Tibial artery (tissue), 4 donors: ENCODE measurements at regions not wholly inside any gene's neighbourhood (a gene's known extent, or its start where the extent isn't known, plus 50 kb on each side); places are given as distances from the start of the nearest gene placed in this dataset.
"Not testable (repeated sequence)": the region's sequence is repeated elsewhere in the genome, so short reads cannot be mapped to it uniquely, and the experiment has no call there.

Source experiments
- DNase-seq, 2 donors: peaks; one replicate each; pipeline ENCODE4 v3.0.0-alpha.2; 2019
- H3K27ac ChIP-seq, 2 donors: fragments of 200-600 bp; sonication (generic) in 1 of 2; 1 replicate in 1 of 2; 2 replicates in 1 of 2; pipeline ENCODE4 v1.5.1; 2018 to 2019; ENCODE audit warnings: mild to moderate bottlenecking in 1 of 2
- H3K27me3 ChIP-seq, 2 donors: fragments of 200-600 bp; sonication (generic) in 1 of 2; one replicate each; pipeline versions ENCODE4 v1.5.1 to v1.6.0; 2016 to 2019
- H3K36me3 ChIP-seq, 3 donors: fragments of 200-600 bp; sonication (generic) in 2 of 3; one replicate each; pipeline ENCODE4 v1.5.1; 2016 to 2019; ENCODE audit warnings: mild to moderate bottlenecking in 2 of 3
- H3K4me1 ChIP-seq, 4 donors: fragments of 200-600 bp; sonication (generic) in 2 of 4; 1 replicate in 3 of 4; 2 replicates in 1 of 4; pipeline ENCODE4 v1.5.1; 2016 to 2019
- H3K4me3 ChIP-seq, 2 donors: fragments of 200-600 bp; sonication (generic) in 1 of 2; 1 replicate in 1 of 2; 2 replicates in 1 of 2; pipeline ENCODE4 v1.5.1; 2018 to 2019; ENCODE audit warnings: mild to moderate bottlenecking in 2 of 2
- H3K9me3 ChIP-seq, 3 donors: fragments of 200-600 bp; sonication (generic) in 1 of 3; one replicate each; pipeline ENCODE4 v1.5.1; 2016 to 2019
- CTCF ChIP-seq, 2 experiments: fragments of 200-600 bp in 1 of 2; fragments of 450-650 bp in 1 of 2; IDR thresholded peaks; one replicate each; pipeline ENCODE4 v1.5.1; 2017 to 2019; ENCODE audit warnings: antibody characterized with exemption in 2 of 2, mild to moderate bottlenecking in 1 of 2, moderate library complexity in 1 of 2
- intact Hi-C: fragments of 100-400 bp; cut with DNase I; formaldehyde crosslinking; loops from one replicate; pipeline ENCODE4 v1.15.0; 2023; ENCODE audit warnings: low total_unique reads

- DNase-seq = no peak
- Histone ChIP-seq H3K36me3 (no peaks in the 10 kb centered on the region), H3K27ac (no peak overlapping the region), H3K4me3 (no peak overlapping the region), H3K4me1 (peaks cover 0 to 6% (median 5%) of the 10 kb centered on the region in 4 donors), H3K27me3 (no peaks in the 10 kb centered on the region), H3K9me3 (no peaks in the 10 kb centered on the region)
- intact Hi-C loops = no loop called here
- TF ChIP-seq CTCF (IDR thresholded peaks at IDR 0.05) = no peak
Measured at GRCh38 chr10:21368022-21368582, 157.4 kb downstream of the SKIDA1 start.

- H3K4me1 ChIP-seq, H3K27me3 ChIP-seq, DNase-seq, intact Hi-C loops, H3K9me3 ChIP-seq, H3K36me3 ChIP-seq, H3K27ac ChIP-seq, H3K4me3 ChIP-seq: not testable (repeated sequence)
Measured at GRCh38 chr10:21366108-21366507, 159.4 kb downstream of the SKIDA1 start.

- no peak for TF ChIP-seq CTCF (IDR thresholded peaks at IDR 0.05)
- H3K36me3 ChIP-seq = no peaks in the 10 kb centered on the region
- intact Hi-C loops = no loop called here
- H3K9me3 ChIP-seq = no peaks in the 10 kb centered on the region
- H3K27me3 ChIP-seq = no peaks in the 10 kb centered on the region
- H3K4me3 ChIP-seq = no peak overlapping the region
- no peak for DNase-seq
- H3K27ac ChIP-seq = no peak overlapping the region
- peaks cover 0 to 4% (median 2%) of the 10 kb centered on the region in 4 donors for H3K4me1 ChIP-seq
Measured at GRCh38 chr10:21364196-21365114, 161.0 kb downstream of the SKIDA1 start.

GRCh38 chr10:21363731-21364104 lies 161.8 kb downstream of the SKIDA1 start:
- TF ChIP-seq CTCF (IDR thresholded peaks at IDR 0.05) = no peak

GRCh38 chr10:21363092-21363730 lies 162.3 kb downstream of the SKIDA1 start:
- intact Hi-C loops = no loop called here
- H3K4me1 ChIP-seq = peaks cover 0 to 4% (median 2%) of the 10 kb centered on the region in 4 donors
- no peaks in the 10 kb centered on the region for H3K27me3 ChIP-seq
- no peaks in the 10 kb centered on the region for H3K9me3 ChIP-seq
- no peak for DNase-seq
- H3K36me3 ChIP-seq = no peaks in the 10 kb centered on the region
- no peak for TF ChIP-seq CTCF (IDR thresholded peaks at IDR 0.05)
- no peak overlapping the region for H3K27ac ChIP-seq
- H3K4me3 ChIP-seq = no peak overlapping the region

More at GRCh38 chr10:21363731-21364104, 161.8 kb downstream of the SKIDA1 start:
- DNase-seq = no peak
- Histone ChIP-seq H3K36me3 (no peaks in the 10 kb centered on the region), H3K4me1 (peaks cover 0 to 4% (median 2%) of the 10 kb centered on the region in 4 donors), H3K9me3 (no peaks in the 10 kb centered on the region), H3K27me3 (no peaks in the 10 kb centered on the region), H3K4me3 (no peak overlapping the region), H3K27ac (no peak overlapping the region)
- intact Hi-C loops = no loop called here

- no peak for DNase-seq
- Histone ChIP-seq H3K4me3 (no peak overlapping the region), H3K27ac (no peak overlapping the region), H3K4me1 (peaks cover 0 to 4% (median 1%) of the 10 kb centered on the region in 4 donors), H3K36me3 (no peaks in the 10 kb centered on the region), H3K27me3 (no peaks in the 10 kb centered on the region), H3K9me3 (no peaks in the 10 kb centered on the region)
- intact Hi-C loops = no loop called here
- TF ChIP-seq CTCF (IDR thresholded peaks at IDR 0.05) = no peak
Measured at GRCh38 chr10:21359202-21359601, 166.3 kb downstream of the SKIDA1 start.
